Left ventricle myocardium inferior (tissue), 1 donor: ENCODE measurements at regions not wholly inside any gene's neighbourhood (a gene's known extent, or its start where the extent isn't known, plus 50 kb on each side); places are given as distances from the start of the nearest gene placed in this dataset.
"Not testable (repeated sequence)": the region's sequence is repeated elsewhere in the genome, so short reads cannot be mapped to it uniquely, and the experiment has no call there.

ENCODE experiments used
- DNase-seq: peaks from one replicate; pipeline ENCODE4 v3.0.0-alpha.2; 2020
- H3K27ac ChIP-seq: fragments of 200-600 bp; replicated peaks from 2 replicates; pipeline ENCODE4 v1.8.0; 2021
- H3K27me3 ChIP-seq: fragments of 200-600 bp; 2 replicates; pipeline ENCODE4 v1.8.0; 2021; ENCODE audit warnings: low read depth
- H3K36me3 ChIP-seq: fragments of 200-600 bp; 2 replicates; pipeline ENCODE4 v1.8.0; 2021
- H3K4me1 ChIP-seq: fragments of 200-600 bp; 2 replicates; pipeline ENCODE4 v1.8.0; 2021
- H3K4me3 ChIP-seq: fragments of 200-600 bp; 2 replicates; pipeline ENCODE4 v1.8.0; 2021; ENCODE audit warnings: mild to moderate bottlenecking, moderate library complexity
- H3K9me3 ChIP-seq: fragments of 200-600 bp; replicated peaks from 2 replicates; pipeline ENCODE4 v1.8.0; 2021
- intact Hi-C: fragments of 100-400 bp; cut with micrococcal nuclease; formaldehyde crosslinking; loops from one replicate; pipeline ENCODE4 v1.11.0; 2022
- TF ChIP-seq, protein P1 (sequence below): fragments of 200-600 bp; IDR thresholded peaks from 2 replicates; pipeline ENCODE4 v1.8.0; 2021; ENCODE audit warnings: antibody characterized with exemption, mild to moderate bottlenecking, borderline replicate concordance
- donor health status: DM: no; HTN: yes; CAD: no; lungs with severe emphysema.

DNA sequence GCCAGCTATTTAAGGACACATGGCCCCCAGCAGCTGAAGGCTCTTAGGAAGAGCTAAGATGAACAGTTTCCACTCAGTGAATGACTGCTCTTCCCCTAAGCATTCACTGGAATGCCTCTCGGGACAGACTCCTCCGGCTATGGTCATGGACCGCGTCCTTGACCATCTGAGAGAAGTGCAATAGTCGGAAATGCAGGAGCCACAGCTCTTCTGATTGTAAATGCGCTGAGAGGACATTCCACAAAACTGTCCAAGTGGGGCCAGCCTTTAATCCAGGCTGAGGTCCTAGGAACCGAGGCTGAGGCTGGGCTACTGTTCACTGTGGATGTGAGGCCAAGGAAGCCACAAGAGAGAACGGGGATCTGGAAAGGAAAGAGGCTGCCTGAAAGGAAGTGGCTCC, 162.0 kb upstream of the TMEM72 start:
- Histone ChIP-seq H3K27ac (no peak overlapping the region), H3K36me3 (no peaks in the 10 kb centered on the region), H3K4me1 (peaks cover 6% of the 10 kb centered on the region), H3K9me3 (peaks cover 8% of the 10 kb centered on the region), H3K27me3 (no peaks in the 10 kb centered on the region), H3K4me3 (no peak overlapping the region)
- DNase-seq: no peak
- TF ChIP-seq, protein P1, sequence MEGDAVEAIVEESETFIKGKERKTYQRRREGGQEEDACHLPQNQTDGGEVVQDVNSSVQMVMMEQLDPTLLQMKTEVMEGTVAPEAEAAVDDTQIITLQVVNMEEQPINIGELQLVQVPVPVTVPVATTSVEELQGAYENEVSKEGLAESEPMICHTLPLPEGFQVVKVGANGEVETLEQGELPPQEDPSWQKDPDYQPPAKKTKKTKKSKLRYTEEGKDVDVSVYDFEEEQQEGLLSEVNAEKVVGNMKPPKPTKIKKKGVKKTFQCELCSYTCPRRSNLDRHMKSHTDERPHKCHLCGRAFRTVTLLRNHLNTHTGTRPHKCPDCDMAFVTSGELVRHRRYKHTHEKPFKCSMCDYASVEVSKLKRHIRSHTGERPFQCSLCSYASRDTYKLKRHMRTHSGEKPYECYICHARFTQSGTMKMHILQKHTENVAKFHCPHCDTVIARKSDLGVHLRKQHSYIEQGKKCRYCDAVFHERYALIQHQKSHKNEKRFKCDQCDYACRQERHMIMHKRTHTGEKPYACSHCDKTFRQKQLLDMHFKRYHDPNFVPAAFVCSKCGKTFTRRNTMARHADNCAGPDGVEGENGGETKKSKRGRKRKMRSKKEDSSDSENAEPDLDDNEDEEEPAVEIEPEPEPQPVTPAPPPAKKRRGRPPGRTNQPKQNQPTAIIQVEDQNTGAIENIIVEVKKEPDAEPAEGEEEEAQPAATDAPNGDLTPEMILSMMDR: no peak
- intact Hi-C loops: no loop called here

- intact Hi-C loops: no loop called here
- DNase-seq: no peak
- Histone ChIP-seq H3K9me3 (peaks cover 7% of the 10 kb centered on the region), H3K27me3 (no peaks in the 10 kb centered on the region), H3K4me1 (peaks cover 6% of the 10 kb centered on the region), H3K27ac (no peak overlapping the region), H3K36me3 (no peaks in the 10 kb centered on the region), H3K4me3 (no peak overlapping the region)
- TF ChIP-seq, protein P1: no peak
These were observed 158.4 kb upstream of the TMEM72 start for GRCh38 chr10:44752451-44753441.

DNA sequence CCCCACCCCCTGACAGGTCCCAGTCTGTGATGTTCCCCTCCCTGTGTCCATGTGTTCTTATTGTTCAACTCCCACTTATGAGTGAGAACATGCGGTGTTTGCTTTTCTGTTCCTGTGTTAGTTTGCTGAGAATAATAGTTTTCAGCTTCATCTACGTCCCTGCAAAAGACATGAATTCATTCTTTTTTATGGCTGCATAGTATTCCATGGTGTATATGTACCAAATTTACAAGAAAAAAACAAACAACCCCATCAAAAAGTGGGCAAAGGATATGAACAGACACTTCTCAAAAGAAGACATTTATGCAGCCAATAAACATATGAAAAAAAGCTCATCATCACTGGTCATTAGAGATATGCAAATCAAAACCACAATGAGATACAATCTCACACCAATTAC, 156.8 kb upstream of the TMEM72 start:
- intact Hi-C loops, H3K4me3 ChIP-seq, H3K27me3 ChIP-seq, H3K27ac ChIP-seq, H3K36me3 ChIP-seq, DNase-seq, H3K9me3 ChIP-seq, H3K4me1 ChIP-seq: not testable (repeated sequence)

- intact Hi-C loops: no loop called here
- H3K36me3 ChIP-seq: no peaks in the 10 kb centered on the region
- TF ChIP-seq, protein P1: no peak
- no peaks in the 10 kb centered on the region for H3K9me3 ChIP-seq
- no peaks in the 10 kb centered on the region for H3K27me3 ChIP-seq
- no peak overlapping the region for H3K4me3 ChIP-seq
- no peak overlapping the region for H3K27ac ChIP-seq
- H3K4me1 ChIP-seq: peaks cover 6% of the 10 kb centered on the region
- no peak for DNase-seq
These were observed 155.7 kb upstream of the TMEM72 start for GRCh38 chr10:44755481-44755880.

DNA sequence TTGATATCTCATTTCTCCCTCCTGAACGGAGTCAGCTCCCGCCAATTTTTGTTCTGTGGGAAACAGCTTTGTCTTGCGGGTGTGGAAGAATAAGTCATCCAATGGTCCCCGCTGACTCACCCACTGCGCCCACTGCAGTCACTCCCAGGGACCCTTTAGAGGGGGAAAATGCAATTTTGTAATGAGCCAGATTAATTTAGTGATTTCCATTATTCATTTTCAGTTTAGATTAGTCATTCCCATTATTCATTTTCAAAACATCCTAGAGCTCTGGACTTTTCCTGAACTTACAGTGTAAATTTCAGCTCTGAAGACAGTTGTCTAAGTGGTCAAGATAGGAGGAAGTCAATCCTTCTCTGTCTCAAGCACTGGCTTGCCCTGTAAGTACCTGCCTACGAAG, 154.9 kb upstream of the TMEM72 start:
- no peaks in the 10 kb centered on the region for H3K27me3 ChIP-seq
- TF ChIP-seq, protein P1: no peak
- no peak overlapping the region for H3K27ac ChIP-seq
- DNase-seq: no peak
- no peaks in the 10 kb centered on the region for H3K36me3 ChIP-seq
- H3K4me1 ChIP-seq: peaks cover 6% of the 10 kb centered on the region
- H3K4me3 ChIP-seq: no peak overlapping the region
- intact Hi-C loops: no loop called here
- H3K9me3 ChIP-seq: no peaks in the 10 kb centered on the region

GRCh38 chr10:44757551-44758205, 153.5 kb upstream of the TMEM72 start:
- Histone ChIP-seq H3K9me3 (no peaks in the 10 kb centered on the region), H3K27me3 (no peaks in the 10 kb centered on the region), H3K4me3 (no peak overlapping the region), H3K4me1 (peaks cover 6% of the 10 kb centered on the region), H3K27ac (no peak overlapping the region), H3K36me3 (no peaks in the 10 kb centered on the region)
- intact Hi-C loops: no loop called here
- TF ChIP-seq, protein P1: no peak
- DNase-seq: no peak
